Middle frontal gyrus (tissue), 1 donor: ENCODE measurements at regions not wholly inside any gene's neighbourhood (a gene's known extent, or its start where the extent isn't known, plus 50 kb on each side); places are given as distances from the start of the nearest gene placed in this dataset.

Experiments used
- DNase-seq: peaks from one replicate; pipeline ENCODE4 v3.0.0-alpha.2; 2015; ENCODE audit warnings: low spot score; ENCODE audit errors: extremely low spot score

DNA sequence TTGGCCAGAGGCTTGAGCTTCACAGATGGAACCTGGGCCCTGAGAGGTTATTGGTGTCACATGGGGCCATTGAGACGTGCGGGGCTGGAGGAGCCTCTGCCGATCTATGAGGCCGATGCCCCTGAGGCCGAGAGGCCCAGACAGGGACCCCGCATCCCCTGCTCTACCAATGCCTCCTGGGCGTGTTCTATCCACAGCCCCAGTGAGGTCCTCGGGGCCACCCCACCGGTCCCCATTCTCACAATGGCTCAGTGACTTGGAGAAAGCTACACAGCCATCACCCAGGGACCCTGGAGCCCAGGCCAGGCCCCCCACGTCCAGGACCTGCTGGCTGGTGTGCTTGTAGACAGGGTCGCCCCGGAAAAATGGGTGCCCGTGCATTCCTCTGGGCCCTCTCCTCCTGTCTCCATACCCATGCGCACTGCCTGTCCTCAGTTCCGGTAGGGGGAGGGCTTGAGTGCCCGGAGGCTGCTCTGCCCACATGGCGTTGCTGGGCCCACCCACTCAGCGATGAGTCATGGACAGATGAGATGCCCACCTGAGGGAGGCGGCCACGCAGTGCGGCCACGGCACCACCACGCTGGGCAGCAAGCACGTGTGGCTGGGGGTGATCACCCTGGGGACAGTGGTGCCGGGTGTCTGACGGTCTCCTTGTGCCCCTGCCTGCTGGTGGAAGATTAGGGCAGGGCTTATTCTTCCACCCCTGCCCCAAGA, 1224.7 kb downstream of the BRD1 start:
- no peak for DNase-seq

DNA sequence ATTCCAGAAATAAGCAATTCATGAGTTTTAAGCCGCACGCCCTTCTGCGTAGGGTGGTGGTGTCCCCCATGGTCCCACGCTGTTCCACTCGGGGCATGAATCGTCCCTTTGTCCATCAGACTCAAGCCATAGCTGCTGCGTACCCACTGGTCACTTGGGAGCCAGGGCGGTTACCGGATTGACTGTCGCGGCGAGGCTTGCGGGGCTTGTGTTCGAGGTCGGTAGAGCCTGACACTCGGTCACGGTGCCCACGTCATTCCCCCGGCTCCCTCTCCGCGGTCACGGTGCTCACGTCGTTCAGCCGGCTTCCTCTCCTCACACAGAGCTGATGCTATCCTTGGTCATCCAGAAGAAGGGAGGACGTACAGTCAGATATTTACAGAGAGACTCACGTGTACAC, 1227.0 kb downstream of the BRD1 start:
- DNase-seq = no peak

DNA sequence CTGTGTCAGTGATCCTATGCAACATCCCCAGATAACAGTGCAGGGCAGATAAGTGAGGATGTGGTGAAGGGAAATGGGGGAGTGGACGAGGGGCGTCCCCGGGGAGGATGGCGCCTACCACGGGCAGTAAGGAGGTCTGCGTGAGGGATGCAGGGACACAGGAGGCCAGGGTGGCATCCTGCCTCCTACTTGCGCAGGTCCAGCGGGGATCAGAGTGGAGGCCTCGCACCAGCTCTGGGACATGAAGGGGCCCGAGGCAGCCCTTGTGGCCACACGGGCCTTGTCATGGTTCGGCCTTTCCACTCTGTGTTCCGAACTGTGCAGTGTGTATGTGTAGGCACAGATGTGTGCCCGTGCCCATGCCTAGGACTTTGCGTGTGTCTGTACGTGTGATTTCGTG, 1227.5 kb downstream of the BRD1 start:
- DNase-seq = no peak

DNA sequence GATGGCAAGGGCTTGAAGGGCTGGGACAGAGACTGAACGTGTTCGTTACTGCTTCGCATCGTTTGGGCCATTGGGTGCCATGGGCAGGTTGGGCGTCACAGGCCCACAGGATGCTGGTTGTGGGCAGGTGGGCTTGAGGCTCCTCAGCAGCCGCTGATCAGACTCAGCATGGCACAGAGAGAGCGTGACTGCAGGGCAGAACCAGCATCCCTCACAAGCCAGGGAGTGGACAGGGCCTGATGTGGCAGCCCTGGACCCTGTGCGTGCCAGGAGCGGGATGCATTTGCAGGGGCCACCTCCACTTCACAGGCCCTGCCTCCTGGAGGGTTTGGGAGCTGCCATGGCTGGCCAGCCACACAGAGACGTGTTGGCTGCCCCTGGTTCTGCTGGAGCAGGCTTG, 1228.3 kb downstream of the BRD1 start:
- DNase-seq = no peak

DNA sequence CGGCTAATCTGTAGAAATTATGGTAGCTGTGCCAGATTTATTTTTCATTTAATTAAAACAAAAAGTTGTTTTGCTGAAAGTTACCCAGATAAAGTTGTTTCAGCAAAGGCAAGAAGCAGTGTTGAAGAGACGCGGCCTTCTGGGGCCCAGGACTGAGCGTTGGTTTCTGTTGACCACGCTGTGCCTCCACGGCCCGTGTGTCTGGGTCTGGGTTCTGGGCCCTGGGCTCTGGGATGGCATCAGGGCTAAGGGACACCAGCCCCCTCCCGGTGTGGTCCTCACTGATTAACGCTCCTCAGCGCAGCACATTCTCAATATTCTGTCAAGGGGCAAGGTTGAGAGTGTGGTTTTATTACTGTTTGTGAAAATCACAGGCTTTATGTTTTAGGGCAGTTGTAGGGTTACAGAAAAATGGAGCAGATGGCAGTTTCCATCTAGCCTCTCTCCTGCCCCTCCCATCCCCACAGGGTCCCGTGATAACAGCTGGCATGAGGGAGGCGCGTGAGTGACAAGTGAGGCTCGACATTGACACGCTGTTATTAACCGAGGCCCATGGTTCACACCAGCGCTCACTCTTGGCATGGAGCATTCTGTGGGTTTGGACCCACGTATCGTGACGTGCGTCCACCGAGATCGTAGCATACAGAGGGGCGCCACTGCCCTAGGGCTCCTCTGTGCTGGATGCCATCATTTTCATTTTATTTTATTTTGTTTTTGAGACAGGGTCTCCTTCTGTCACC, 1231.4 kb downstream of the BRD1 start:
- no peak for DNase-seq

DNA sequence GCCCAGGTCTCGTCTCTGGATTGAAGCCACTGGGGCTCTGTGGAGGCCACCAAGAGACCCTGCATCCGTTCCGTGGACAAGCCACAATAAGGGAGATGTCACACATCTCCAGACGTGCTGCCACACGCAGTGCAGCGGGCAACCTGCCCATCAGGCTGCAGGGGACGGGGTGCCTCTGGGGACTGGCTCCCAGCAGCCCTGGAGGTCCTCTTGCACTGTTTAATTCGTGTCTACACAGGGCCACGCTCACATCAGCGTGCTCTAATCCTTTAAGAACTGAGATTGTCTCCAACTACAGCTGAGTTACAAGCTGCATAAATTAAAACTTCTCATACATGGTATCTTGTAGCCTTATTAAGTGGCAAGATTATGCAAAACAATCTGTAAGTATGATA, 1232.2 kb downstream of the BRD1 start:
- DNase-seq = no peak

DNA sequence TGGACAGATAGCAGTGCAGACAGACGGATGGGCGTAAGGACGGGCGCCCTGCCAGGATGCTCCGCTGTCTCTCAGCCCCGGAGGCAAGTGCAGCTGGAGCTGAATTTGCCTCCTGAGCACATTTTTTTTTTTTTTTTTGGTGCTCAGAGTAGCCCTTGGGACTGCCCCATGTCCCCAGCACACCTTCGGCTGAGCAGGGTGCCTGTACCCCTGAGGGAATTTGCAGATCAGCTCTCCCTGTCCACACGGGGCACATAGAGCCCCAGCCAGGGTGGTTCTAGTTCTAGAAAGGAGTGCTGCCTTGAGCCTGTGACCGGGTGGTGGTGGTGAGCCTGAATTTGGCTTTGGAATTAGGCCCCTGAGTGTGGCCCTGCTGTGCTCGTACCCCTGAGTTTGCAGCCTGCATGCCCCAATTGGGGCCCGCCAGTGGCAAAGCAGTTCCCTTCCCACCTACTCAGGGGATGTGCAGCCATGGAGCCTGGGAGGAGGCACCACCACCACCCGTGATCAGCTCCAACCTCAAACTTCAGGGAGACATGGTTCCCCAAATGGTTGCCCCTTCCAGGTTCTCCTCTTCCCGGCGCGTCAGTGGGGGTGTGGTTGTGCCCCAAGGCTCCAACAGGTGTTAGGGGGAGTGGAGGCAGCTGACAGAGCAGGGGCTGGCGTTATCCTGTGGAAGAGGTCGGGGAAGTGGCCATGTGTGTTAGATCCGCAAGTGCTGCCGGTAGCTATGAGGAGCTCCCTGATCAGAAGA, 1232.7 kb downstream of the BRD1 start:
- DNase-seq = no peak

DNA sequence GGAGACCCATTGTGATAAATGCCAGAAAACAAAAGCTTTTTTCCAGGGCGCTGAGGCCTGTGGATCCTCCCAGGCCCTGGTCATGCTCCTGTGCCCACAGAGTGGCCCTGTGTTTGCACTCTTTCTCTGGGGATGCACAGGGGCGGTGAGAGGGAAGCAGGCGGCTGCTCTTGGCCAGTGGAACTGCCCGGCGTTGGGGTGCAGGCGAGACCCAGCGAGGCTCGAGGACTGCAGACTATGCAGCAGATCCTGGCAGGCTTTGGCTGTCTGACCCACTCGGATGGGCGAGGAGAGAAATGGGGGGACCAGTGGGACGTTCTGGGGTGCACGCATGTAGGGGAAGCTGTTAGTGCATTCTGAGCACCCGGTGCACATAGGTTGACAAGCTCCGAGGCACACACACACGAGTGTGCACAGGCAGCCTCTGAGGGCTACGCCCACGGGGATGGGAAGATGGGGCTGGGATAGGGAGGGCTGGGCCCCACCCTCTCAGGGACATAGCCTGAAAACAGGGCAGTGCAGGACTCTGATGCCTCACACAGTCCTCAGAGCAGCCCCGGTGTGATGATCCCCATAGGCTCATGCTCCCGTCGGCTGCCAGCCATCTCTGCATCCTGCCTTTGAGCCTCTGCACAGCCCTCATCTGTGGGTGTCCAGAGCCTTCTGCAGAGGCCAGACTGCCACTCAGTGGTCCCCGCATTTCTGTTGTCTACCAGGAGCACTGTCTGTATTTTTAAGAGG, 1233.5 kb downstream of the BRD1 start:
- no peak for DNase-seq

DNA sequence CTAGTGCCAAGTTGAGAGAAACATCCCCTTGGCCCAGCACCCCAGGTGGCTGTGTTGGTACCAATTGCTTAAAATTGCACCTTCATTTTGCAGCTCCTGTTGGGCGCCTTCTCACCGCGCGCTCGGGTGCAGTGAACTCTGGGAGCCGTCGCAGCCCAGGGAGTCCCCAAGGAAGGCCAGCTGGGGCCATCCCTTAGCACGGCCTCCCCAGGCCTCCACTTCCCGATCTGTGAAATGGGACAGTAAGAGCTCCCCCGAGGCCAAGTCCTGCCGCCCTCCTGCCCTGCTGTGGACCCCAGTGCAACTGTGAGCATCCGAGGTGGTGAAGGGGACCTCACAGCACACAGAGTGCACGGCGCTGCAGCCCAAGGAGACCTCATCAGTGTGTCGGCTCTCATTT, 1234.1 kb downstream of the BRD1 start:
- no peak for DNase-seq

DNA sequence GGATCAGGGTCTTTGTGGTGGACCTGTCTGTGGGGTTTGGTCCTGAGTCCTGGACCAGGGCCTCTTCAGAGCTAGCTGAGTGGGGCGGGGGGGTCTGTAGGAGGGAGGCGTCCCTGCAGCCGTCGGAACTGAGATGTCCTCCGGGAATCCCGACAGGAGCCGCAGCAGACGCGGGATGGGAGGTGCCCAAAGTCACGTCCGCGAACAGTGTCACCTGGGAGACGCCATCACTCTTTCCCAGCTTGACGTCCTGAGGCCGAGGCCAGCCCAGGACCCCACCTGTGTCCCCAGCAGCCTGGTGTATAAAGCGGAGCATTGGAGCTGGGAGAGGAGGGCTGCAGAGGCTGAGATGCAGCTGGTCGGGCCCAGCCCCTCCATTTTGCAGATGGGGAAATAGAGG, 1234.7 kb downstream of the BRD1 start:
- no peak for DNase-seq

DNA sequence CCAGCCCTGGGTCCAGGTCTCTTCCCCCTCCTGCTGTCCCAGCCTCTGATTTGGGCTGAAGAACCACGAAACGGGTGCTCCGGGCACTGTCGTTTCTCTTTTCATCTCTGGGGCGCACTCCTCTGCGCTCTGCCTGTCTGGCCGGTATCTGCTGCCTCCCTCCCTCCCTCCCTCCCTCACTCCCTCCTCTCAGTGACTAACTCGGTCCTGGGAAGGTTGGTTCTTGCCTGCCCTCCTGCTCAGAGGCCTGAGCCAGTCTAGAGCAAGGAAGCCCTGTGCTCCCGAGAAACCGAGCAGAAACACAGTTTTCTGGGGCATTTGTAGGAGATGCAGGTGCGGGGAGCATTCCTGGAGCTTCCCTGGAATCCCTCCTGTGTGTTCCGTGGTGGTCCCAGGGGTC, 1235.2 kb downstream of the BRD1 start:
- DNase-seq = no peak

DNA sequence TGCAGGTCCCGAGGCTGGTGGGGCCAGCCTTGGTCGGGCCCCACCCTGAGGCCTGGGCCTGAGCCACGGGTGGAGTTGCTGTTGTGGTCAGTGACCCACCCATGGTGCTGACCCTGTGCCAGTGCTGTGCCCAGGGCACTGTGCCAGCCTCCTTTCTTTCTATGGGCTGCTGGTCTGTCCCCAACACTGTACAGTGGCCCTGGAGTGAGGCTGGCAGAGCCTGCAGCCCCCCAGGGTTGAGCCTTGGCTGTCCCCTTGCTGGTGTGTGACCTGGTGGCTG, 1235.7 kb downstream of the BRD1 start:
- DNase-seq = no peak

DNA sequence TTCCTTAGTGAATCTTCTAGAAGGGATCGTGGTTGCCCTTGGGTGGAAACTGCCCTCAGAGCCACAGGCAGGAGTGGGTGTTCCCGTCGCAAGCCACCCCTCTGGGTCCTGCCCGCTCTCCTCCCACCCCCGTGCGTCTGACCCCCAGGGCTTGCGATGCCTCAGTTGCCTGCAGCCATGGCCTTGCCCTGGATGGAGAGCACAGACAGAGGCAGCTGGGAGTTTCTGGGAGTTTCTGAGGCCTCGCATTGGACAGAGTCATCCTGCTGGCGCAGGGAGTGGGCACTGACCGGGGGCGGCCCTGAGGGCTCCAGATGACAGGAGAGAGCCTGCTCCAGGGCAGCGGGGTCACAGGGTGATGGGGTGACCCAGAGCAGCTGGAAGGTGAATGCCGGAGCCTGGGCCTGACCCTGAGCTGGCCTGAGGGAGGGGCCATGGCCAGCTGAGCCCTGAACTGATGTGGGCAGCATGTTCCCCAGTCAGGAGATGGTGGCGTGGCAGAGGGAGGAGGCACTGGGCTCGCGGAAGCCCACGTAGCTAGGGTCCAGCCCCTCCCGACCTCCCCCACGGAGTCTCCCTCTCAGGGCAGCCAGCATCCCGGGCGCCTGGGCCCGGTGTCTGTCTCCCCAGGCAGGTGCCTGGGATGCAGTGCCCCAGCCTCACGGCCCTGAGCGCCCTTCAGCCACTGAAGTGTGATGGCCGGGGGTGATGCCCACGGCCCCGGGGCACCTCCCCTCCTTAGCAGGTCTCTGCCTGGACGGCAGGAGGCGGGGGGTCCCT, 1236.2 kb downstream of the BRD1 start:
- DNase-seq = no peak

DNA sequence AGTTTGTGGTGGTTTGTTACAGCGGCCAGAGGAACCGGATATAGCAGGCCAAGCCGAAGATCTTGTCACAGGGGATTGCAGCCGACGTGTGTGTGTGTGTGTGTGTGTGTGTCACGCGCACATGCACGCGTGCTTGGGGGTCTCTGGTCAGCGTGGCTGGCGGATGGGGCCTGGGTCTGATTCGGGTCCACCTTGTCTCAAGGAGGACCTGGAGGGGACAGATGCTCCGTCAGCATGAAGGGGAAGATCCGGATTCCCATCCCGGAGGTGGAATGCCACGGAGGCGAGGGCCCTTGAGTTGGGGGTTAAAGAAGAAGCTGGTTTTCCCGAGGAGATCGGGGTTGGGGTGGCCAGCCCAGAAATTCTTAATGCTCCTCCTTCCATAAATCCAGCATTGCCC, 1237.8 kb downstream of the BRD1 start:
- no peak for DNase-seq

DNA sequence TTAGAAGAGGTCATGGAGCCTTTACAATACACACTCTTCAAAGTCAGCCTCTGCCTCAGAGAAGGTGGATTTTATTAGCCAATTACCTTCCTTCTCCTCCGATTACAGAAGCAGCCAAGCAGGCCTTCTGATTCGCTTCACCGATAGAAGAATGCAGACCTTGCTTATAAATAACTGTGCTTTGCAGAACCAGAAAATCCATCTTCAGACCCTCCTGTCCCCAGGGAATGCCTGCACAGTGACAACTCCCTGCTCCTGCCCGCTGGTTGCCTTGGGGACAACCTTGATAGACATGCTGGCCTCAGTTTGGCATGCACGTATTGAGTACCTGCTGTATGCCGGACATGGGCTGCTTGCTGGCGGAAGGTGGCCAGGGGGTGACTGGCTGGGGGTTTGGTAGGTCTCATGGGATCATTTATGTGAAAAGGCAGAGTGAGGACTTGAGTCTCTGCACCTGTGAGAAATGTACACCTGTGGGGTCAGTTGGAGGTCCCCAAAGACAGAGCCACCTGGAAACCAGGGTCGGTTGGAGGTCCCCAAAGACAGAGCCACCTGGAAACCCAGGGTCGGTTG, 1238.7 kb downstream of the BRD1 start:
- no peak for DNase-seq

DNA sequence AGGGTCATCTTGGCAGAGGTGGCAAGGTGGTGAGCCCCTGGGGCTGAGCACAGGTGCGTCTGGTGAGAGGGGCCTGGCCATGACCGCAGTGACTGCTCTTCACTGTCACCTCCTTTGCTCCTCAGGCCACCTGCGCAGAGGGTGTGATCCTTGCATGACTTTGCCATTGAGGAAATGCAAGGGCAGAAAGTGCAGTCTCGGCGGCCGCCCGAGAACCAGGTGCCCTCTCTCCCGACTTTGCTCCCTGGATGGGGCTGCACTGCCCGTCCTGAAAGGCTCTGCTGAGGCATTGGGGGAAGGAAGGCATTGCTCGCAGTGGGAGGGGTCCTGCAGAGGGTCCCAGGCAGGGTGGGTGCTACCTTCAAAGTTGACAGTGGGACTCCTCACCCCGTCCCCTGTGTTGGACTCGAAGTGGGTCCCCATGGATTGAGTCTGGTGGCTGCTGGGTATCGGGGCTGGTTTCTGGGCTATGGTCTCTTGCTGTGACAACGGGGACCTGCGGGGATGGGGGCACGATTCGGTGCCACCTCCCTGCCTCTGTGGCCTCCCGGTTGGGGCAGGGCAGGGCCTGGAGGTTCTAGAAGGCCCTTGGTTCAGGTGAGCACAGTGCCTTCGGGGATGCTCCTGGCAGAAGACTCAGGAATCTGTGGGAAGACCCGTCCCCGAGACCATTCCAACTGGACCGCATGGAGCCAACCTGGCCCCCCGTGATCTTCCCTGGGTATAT, 1239.4 kb downstream of the BRD1 start:
- no peak for DNase-seq

DNA sequence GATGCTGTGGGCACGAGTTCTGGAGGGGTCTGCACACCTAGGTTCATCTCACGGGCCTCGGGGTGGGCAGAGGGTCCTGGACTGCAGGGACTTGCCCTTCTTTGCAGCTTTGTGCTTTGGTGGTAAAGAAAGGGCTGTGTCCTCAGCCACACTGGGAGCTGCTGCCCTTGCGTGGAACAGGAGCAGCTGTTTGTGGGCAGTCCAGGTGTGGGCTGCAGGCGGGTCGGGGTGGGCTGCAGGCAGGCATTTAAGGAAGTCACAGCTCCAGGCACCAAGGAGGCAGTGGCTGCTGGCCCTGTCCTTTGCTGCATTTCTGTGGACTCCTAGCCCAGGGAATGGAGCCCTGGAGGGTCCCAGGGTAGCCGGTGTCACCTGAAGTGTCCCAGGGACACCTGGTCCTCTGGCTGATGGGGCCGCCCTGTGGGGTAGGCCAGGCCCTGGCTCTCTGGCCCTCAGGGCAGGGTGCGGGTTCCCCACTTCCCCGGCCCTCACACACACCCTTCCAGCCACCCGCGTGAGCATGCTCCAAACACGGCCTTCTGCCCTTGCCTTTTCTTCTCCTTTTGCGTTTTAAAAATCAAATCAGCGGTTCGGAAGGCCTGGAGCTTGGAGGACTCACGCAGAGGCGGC, 1240.3 kb downstream of the BRD1 start:
- no peak for DNase-seq

DNA sequence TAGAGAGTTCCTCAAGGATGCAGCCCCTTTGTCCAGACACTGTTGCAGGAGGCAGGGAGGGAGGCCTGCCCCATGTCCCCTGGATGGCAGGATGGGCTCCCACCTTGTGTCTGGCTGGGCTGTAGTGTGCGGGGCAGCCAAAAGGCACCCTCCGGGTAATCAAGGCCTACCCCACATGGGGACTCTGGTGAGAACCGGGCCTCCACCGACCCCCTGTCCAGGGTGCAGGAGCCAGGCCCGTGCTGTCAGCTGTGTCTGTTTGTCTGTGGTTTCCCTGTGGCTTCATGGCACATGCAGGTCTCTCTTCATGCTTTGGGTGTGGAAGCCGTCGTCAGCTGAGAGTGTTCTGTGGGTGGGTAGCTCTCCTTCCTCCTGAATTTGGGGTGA, 1240.9 kb downstream of the BRD1 start:
- no peak for DNase-seq

DNA sequence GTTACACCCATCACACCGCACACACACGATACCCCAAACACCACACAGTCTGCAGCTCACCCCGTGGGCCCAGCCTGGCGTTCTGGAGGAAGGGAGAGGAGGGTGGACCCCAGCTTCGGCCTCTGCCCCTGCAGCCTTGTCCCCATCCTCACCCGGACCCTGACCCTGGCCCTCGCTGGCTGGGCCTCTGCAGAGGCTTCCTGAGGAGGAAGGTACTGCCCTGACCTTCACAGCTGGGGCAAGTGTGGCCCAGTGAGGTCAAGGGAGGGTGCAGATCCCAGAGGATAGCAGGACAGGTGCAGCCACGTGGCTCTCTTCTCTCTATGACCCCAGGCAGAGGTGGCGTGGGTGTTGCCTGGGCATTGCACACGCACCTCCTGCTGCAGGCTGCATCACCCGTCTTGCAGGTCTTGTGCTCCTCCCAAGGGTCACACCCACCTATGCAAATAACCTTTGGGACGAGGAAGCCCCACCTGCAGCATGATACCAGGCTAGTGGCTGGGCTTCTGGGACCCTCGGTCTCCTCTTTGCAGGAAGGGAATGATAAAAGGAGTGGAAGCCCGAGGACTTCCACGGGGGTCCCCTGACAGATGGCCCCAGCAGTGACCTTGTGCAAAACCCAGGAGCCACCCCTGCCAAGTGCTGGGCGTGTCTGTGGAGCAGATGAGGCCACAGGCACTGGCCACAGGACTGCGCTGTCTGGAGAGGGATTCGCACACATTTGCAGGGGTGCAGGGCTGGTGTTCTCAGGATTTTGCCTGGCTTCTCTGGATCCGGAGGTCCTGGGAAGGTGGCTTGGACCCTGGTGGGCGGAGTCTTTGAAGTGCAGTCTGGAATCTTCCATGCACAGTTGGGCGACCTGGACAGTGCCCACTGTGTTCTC, 1241.5 kb downstream of the BRD1 start:
- DNase-seq = no peak
